Epithelial cell of esophagus (primary cell): ENCODE measurements at regions not wholly inside any gene's neighbourhood (a gene's known extent, or its start where the extent isn't known, plus 50 kb on each side); places are given as distances from the start of the nearest gene placed in this dataset.
A peak's percentile ranks its signal among the peaks of the same experiment; 100 is the strongest.

ENCODE experiments used
- DNase-seq: peaks from one replicate; pipeline ENCODE4 v3.0.0; 2010; ENCODE audit warnings: low read depth
- H3K4me3 ChIP-seq: 2 replicates; pipeline ENCODE4 v1.5.1; 2011; ENCODE audit warnings: mild to moderate bottlenecking, low read length, control low read depth
- CTCF ChIP-seq: IDR thresholded peaks from 2 replicates; pipeline ENCODE4 v1.5.1; 2011; ENCODE audit warnings: low read depth, mild to moderate bottlenecking, low read length, control low read depth, inconsistent platforms; ENCODE audit not compliant: insufficient read depth; ENCODE audit errors: missing control alignments

GRCh38 chr5:92421942-92422341 lies 1038.8 kb upstream of the ARRDC3 start:
- H3K4me3 ChIP-seq = no peak overlapping the region
- no peak for TF ChIP-seq CTCF
- DNase-seq = no peak

- no peak for TF ChIP-seq CTCF
- DNase-seq = no peak
These were observed 1038.1 kb upstream of the ARRDC3 start for GRCh38 chr5:92421196-92421595.

GRCh38 chr5:92419261-92419660 lies 1036.1 kb upstream of the ARRDC3 start:
- H3K4me3 ChIP-seq = no peak overlapping the region
- DNase-seq = no peak
- no peak for TF ChIP-seq CTCF

More at GRCh38 chr5:92421196-92421595, 1038.1 kb upstream of the ARRDC3 start:
- no peak overlapping the region for H3K4me3 ChIP-seq

GRCh38 chr5:92418341-92418740 lies 1035.2 kb upstream of the ARRDC3 start:
- no peak overlapping the region for H3K4me3 ChIP-seq
- TF ChIP-seq CTCF = no peak
- no peak for DNase-seq

- DNase-seq = peak; percentile 26
- no peak overlapping the region for H3K4me3 ChIP-seq
- TF ChIP-seq CTCF = no peak
These were observed 1026.0 kb upstream of the ARRDC3 start for GRCh38 chr5:92409134-92409533.

GRCh38 chr5:92402956-92403702 lies 1020.0 kb upstream of the ARRDC3 start:
- no peak overlapping the region for H3K4me3 ChIP-seq
- DNase-seq = no peak
- TF ChIP-seq CTCF = no peak

GRCh38 chr5:92402045-92402444 lies 1018.9 kb upstream of the ARRDC3 start:
- TF ChIP-seq CTCF = no peak
- DNase-seq = peak; percentile 37
- H3K4me3 ChIP-seq = no peak overlapping the region
